B cell (primary cell): ENCODE measurements at regions not wholly inside any gene's neighbourhood (a gene's known extent, or its start where the extent isn't known, plus 50 kb on each side); places are given as distances from the start of the nearest gene placed in this dataset.

Experiments
- ATAC-seq: fragments of 200-7000 bp; cut with Tn5 transposase; one replicate; pipeline ENCODE4 v1.10.0; 2021; ENCODE audit warnings: low read depth, mild to moderate bottlenecking, moderate number of reproducible peaks, moderate library complexity
- CTCF ChIA-PET: fragments of 350-600 bp; sonication (Branson Sonifier 250); formaldehyde crosslinking; loops from one replicate; lab custom pipeline; 2021; ENCODE audit warnings: antibody characterized with exemption, inconsistent platforms; lab: Charles Lee
- POLR2A ChIA-PET: fragments of 350-600 bp; sonication (Branson Sonifier 250); formaldehyde crosslinking; loops from one replicate; lab custom pipeline; 2021; ENCODE audit warnings: antibody characterized with exemption; lab: Charles Lee
- DNase-seq: peaks from one replicate; pipeline ENCODE4 v3.0.0; 2013
- H2AFZ ChIP-seq: 2 replicates; pipeline ENCODE4 v1.6.1; 2012; ENCODE audit warnings: mild to moderate bottlenecking, low read depth, low read length; ENCODE audit not compliant: insufficient read depth, poor library complexity, severe bottlenecking
- H3K27ac ChIP-seq, 2 donors: 1 replicate in 1 of 2; 2 replicates in 1 of 2; pipeline ENCODE4 v1.5.1; 2012 to 2013; ENCODE audit warnings: low read length in 2 of 2, mild to moderate bottlenecking in 2 of 2, moderate library complexity in 1 of 2
- H3K27me3 ChIP-seq, 4 experiments: fragments of 200-600 bp in 1 of 4; sonication (generic) in 1 of 4; replicated peaks in 1 of 4; 1 replicate in 2 of 4; 2 replicates in 2 of 4; pipeline versions ENCODE4 v1.6.1 to v1.7.0; 2013 to 2016; ENCODE audit warnings: low read length in 3 of 4, mild to moderate bottlenecking in 2 of 4, mixed read lengths in 1 of 4, moderate library complexity in 1 of 4; ENCODE audit not compliant: insufficient read depth in 4 of 4, control insufficient read depth in 3 of 4; ENCODE audit errors: control extremely low read depth in 1 of 4
- H3K36me3 ChIP-seq, 2 experiments: replicated peaks in 1 of 2; 1 replicate in 1 of 2; 2 replicates in 1 of 2; pipeline versions ENCODE4 v1.6.1 to v1.7.1; 2013; ENCODE audit warnings: low read length in 1 of 2; ENCODE audit not compliant: insufficient read depth in 2 of 2, control insufficient read depth in 1 of 2; ENCODE audit errors: control extremely low read depth in 1 of 2, extremely low read depth in 1 of 2
- H3K4me1 ChIP-seq, 2 donors: fragments of 200-600 bp in 1 of 2; sonication (generic) in 1 of 2; 1 replicate in 1 of 2; 2 replicates in 1 of 2; pipeline versions ENCODE4 v1.5.1 to v1.6.1; 2013 to 2017; ENCODE audit warnings: low read length in 2 of 2; ENCODE audit not compliant: control insufficient read depth in 2 of 2, insufficient read depth in 2 of 2
- H3K4me2 ChIP-seq: replicated peaks from 2 replicates; pipeline ENCODE3; 2012; ENCODE audit warnings: mild to moderate bottlenecking, low read depth, low read length; ENCODE audit not compliant: poor library complexity, severe bottlenecking
- H3K4me3 ChIP-seq, 5 experiments: fragments of 200-600 bp in 1 of 5; sonication (generic) in 1 of 5; 1 replicate in 3 of 5; 2 replicates in 2 of 5; pipeline versions ENCODE4 v1.5.1 to v1.7.0; 2011 to 2016; ENCODE audit warnings: low read length in 4 of 5, mild to moderate bottlenecking in 4 of 5, low read depth in 2 of 5, control low read depth in 1 of 5, moderate library complexity in 1 of 5; ENCODE audit not compliant: insufficient read depth in 1 of 5; ENCODE audit errors: control extremely low read depth in 1 of 5, extremely low read depth in 1 of 5
- H3K79me2 ChIP-seq: fragments of 200-600 bp; sonication (generic); one replicate; pipeline ENCODE4 v1.6.0; 2016; ENCODE audit warnings: low read length; ENCODE audit not compliant: control insufficient read depth, insufficient read depth
- H3K9ac ChIP-seq: fragments of 200-600 bp; sonication (generic); 2 replicates; pipeline ENCODE4 v1.6.1; 2017; ENCODE audit warnings: mild to moderate bottlenecking, low read length, moderate library complexity
- H3K9me3 ChIP-seq, 3 donors: one replicate each; pipeline versions ENCODE4 v1.6.1 to v1.7.1; 2013; ENCODE audit warnings: low read length in 2 of 3; ENCODE audit not compliant: control insufficient read depth in 2 of 3, insufficient read depth in 1 of 3; ENCODE audit errors: control extremely low read depth in 1 of 3
- H4K20me1 ChIP-seq: 2 replicates; pipeline ENCODE4 v1.6.0; 2012; ENCODE audit warnings: mild to moderate bottlenecking, low read length; ENCODE audit not compliant: insufficient read depth, control insufficient read depth, poor library complexity, severe bottlenecking
- H3K27ac Mint-ChIP-seq: one replicate; pipeline ENCODE4 v1.8.0; 2021; ENCODE audit warnings: mixed read lengths
- H3K27me3 Mint-ChIP-seq: one replicate; pipeline ENCODE4 v1.8.0; 2021; ENCODE audit warnings: mixed read lengths
- H3K4me1 Mint-ChIP-seq: one replicate; pipeline ENCODE4 v1.8.0; 2021; ENCODE audit warnings: mixed read lengths
- H3K4me3 Mint-ChIP-seq: one replicate; pipeline ENCODE4 v1.8.0; 2021; ENCODE audit warnings: mixed read lengths
- H3K9me3 Mint-ChIP-seq: one replicate; pipeline ENCODE4 v1.8.0; 2022; ENCODE audit warnings: mixed read lengths; ENCODE audit not compliant: insufficient read depth
- EZH2 ChIP-seq: IDR thresholded peaks from 2 replicates; pipeline ENCODE4 v1.6.1; 2012; ENCODE audit warnings: borderline replicate concordance, low read depth, mild to moderate bottlenecking, moderate library complexity, low read length; ENCODE audit not compliant: insufficient read depth, poor library complexity, severe bottlenecking
- WGBS: methylation state at CpG from one replicate; pipeline ENCODE4 v1.1.5; 2013; ENCODE audit warnings: missing lambda C conversion rate; ENCODE audit not compliant: insufficient coverage; 5-methylcytosine and 5-hydroxymethylcytosine counted together
- intact Hi-C: fragments of 100-400 bp; cut with micrococcal nuclease; formaldehyde crosslinking; loops from one replicate; pipeline ENCODE4 v1.10.0; 2022
- TF ChIP-seq, protein P1 (sequence below): fragments of 200-600 bp; IDR thresholded peaks from one replicate; pipeline ENCODE4 v1.8.0; 2022; ENCODE audit warnings: antibody characterized with exemption, mild to moderate bottlenecking

DNA sequence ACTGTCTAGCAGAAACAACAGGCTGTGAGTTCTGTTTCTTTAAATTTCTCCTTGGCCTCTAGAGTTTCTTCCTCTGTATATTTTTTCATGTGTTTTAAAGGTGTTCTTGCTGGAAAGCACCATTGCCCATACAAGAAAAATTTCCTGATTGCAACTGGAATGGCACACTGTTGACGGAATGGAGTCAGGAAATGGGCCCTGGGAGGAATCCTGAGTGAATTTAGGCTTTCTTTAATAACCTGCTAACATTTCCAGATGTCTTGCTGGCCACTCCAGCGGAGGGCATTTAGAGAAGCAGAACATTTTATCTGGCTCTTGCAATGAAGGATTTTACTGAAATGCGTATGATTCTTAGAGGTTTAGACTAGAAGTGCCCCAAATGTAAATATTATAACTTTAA is 736.3 kb downstream of the TAF11L14 start:
- Mint-ChIP-seq H3K27me3 (no peaks in the 10 kb centered on the region), H3K4me3 (no peak overlapping the region), H3K4me1 (no peaks in the 10 kb centered on the region), H3K9me3 (no peaks in the 10 kb centered on the region), H3K27ac (no peak overlapping the region)
- 50% methylated on average over 1 of the region's 3 CpGs for WGBS
- no peak overlapping the region for H3K4me3 ChIP-seq
- TF ChIP-seq EZH2: no peak
- TF ChIP-seq, protein P1, sequence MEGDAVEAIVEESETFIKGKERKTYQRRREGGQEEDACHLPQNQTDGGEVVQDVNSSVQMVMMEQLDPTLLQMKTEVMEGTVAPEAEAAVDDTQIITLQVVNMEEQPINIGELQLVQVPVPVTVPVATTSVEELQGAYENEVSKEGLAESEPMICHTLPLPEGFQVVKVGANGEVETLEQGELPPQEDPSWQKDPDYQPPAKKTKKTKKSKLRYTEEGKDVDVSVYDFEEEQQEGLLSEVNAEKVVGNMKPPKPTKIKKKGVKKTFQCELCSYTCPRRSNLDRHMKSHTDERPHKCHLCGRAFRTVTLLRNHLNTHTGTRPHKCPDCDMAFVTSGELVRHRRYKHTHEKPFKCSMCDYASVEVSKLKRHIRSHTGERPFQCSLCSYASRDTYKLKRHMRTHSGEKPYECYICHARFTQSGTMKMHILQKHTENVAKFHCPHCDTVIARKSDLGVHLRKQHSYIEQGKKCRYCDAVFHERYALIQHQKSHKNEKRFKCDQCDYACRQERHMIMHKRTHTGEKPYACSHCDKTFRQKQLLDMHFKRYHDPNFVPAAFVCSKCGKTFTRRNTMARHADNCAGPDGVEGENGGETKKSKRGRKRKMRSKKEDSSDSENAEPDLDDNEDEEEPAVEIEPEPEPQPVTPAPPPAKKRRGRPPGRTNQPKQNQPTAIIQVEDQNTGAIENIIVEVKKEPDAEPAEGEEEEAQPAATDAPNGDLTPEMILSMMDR: no peak
- ChIA-PET POLR2A (no interaction called here), CTCF (no interaction called here)
- no peaks in the 10 kb centered on the region for H3K9me3 ChIP-seq
- H3K9ac ChIP-seq: no peak overlapping the region
- no peaks in the 10 kb centered on the region for H3K79me2 ChIP-seq
- no peaks in the 10 kb centered on the region for H3K36me3 ChIP-seq
- no peak for DNase-seq
- ATAC-seq: no peak
- no peaks in the 10 kb centered on the region for H3K4me1 ChIP-seq
- intact Hi-C loops: no loop called here
- no peaks in the 10 kb centered on the region for H3K27me3 ChIP-seq
- no peak overlapping the region for H2AFZ ChIP-seq
- no peak overlapping the region for H3K4me2 ChIP-seq
- no peaks in the 10 kb centered on the region for H4K20me1 ChIP-seq
- no peak overlapping the region for H3K27ac ChIP-seq

DNA sequence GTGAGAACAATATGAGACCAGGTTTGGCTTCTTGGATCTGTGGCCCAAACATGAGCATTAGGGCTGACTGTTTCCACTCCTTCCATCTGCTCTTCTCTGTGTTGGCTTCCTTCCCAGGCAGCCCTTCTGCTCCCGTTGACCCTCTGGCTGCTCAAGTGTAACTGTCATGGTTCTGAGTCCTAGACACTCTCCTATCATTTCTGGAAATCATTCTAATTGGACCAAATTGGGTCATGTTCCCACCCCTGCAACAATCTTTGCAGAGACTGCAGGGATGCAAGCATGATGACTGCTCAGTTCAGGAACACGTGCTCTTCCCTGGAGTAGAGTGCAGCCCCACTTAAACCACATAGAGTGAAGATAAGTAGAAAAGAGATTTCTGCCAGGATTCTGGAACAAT is 741.4 kb downstream of the TAF11L14 start:
- no peaks in the 10 kb centered on the region for H3K36me3 ChIP-seq
- POLR2A ChIA-PET: no interaction called here
- 60% methylated on average over 1 of the region's 2 CpGs for WGBS
- CTCF ChIA-PET: no interaction called here
- H3K79me2 ChIP-seq: no peaks in the 10 kb centered on the region
- H3K27ac ChIP-seq: no peak overlapping the region
- H3K9ac ChIP-seq: no peak overlapping the region
- H3K4me3 Mint-ChIP-seq: no peak overlapping the region
- H3K9me3 ChIP-seq: no peaks in the 10 kb centered on the region
- H3K4me1 ChIP-seq: no peaks in the 10 kb centered on the region
- ATAC-seq (no peak), DNase-seq (no peak)
- H3K4me3 ChIP-seq: no peak overlapping the region
- no peaks in the 10 kb centered on the region for H4K20me1 ChIP-seq
- no peaks in the 10 kb centered on the region for H3K4me1 Mint-ChIP-seq
- intact Hi-C loops: no loop called here
- TF ChIP-seq, protein P1: no peak
- TF ChIP-seq EZH2: no peak
- no peak overlapping the region for H3K4me2 ChIP-seq
- no peaks in the 10 kb centered on the region for H3K27me3 Mint-ChIP-seq
- no peaks in the 10 kb centered on the region for H3K9me3 Mint-ChIP-seq
- no peak overlapping the region for H2AFZ ChIP-seq
- no peak overlapping the region for H3K27ac Mint-ChIP-seq
- H3K27me3 ChIP-seq: no peaks in the 10 kb centered on the region
